ENCODE measurements at regions not wholly inside any gene's neighbourhood (a gene's known extent, or its start where the extent isn't known, plus 50 kb on each side); places are given as distances from the start of the nearest gene placed in this dataset.

DNA sequence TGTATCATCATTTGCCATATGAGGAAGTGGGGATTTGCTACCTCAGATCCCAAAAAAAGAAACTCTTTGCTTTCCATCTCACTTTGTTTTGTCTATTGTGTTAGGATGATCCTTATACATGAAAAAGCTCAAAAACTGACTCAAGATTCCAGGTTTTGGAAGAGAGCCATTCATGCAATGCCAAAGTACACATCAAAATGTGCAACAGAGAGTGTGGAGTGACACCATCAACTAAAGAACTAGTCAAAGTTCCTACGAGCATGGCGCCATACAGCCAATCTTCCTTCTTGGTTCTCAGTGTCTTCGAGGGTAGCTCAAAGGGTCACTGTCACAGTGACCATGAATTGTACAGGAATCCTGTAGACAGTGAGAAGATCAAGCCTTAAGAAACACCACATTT, 255.8 kb upstream of the SASH1 start:
- no peak for FAIRE-seq
- no peaks in the 10 kb centered on the region for H3K27me3 ChIP-seq (ENCODE audit: control insufficient read depth, insufficient read depth, low read length)
- H3K36me3 ChIP-seq (ENCODE audit: control insufficient read depth, insufficient read depth, low read length) = no peaks in the 10 kb centered on the region

GRCh38 chr6:148087659-148088058, 255.0 kb upstream of the SASH1 start:
- Histone ChIP-seq H3K27me3 (ENCODE audit: control insufficient read depth, insufficient read depth, low read length) (no peaks in the 10 kb centered on the region), H3K36me3 (ENCODE audit: control insufficient read depth, insufficient read depth, low read length) (no peaks in the 10 kb centered on the region), H3K4me3 (ENCODE audit: low read depth, low read length) (no peak overlapping the region)
- DNase-seq (ENCODE audit: low read depth) (no peak), FAIRE-seq (no peak)
- no peak for TF ChIP-seq CTCF (IDR thresholded peaks at IDR 0.05; ENCODE audit: insufficient read depth, low read length, severe bottlenecking)

More for the DNA sequence above, 255.8 kb upstream of the SASH1 start:
- no peak overlapping the region for H3K4me3 ChIP-seq (ENCODE audit: low read depth, low read length)
- DNase-seq (ENCODE audit: low read depth) = no peak
- no peak for TF ChIP-seq CTCF (IDR thresholded peaks at IDR 0.05; ENCODE audit: insufficient read depth, low read length, severe bottlenecking)

GRCh38 chr6:148090326-148090725, 252.3 kb upstream of the SASH1 start:
- DNase-seq (ENCODE audit: low read depth) (no peak), FAIRE-seq (no peak)
- Histone ChIP-seq H3K4me3 (ENCODE audit: low read depth, low read length) (no peak overlapping the region), H3K36me3 (ENCODE audit: control insufficient read depth, insufficient read depth, low read length) (no peaks in the 10 kb centered on the region), H3K27me3 (ENCODE audit: control insufficient read depth, insufficient read depth, low read length) (no peaks in the 10 kb centered on the region)
- TF ChIP-seq CTCF (IDR thresholded peaks at IDR 0.05; ENCODE audit: insufficient read depth, low read length, severe bottlenecking) = no peak

- Histone ChIP-seq H3K4me3 (ENCODE audit: low read depth, low read length) (no peak overlapping the region), H3K27me3 (ENCODE audit: control insufficient read depth, insufficient read depth, low read length) (no peaks in the 10 kb centered on the region), H3K36me3 (ENCODE audit: control insufficient read depth, insufficient read depth, low read length) (no peaks in the 10 kb centered on the region)
- TF ChIP-seq CTCF (IDR thresholded peaks at IDR 0.05; ENCODE audit: insufficient read depth, low read length, severe bottlenecking) = no peak
- FAIRE-seq (no peak), DNase-seq (ENCODE audit: low read depth) (no peak)
Measured at GRCh38 chr6:148091394-148091793, 251.2 kb upstream of the SASH1 start.

DNA sequence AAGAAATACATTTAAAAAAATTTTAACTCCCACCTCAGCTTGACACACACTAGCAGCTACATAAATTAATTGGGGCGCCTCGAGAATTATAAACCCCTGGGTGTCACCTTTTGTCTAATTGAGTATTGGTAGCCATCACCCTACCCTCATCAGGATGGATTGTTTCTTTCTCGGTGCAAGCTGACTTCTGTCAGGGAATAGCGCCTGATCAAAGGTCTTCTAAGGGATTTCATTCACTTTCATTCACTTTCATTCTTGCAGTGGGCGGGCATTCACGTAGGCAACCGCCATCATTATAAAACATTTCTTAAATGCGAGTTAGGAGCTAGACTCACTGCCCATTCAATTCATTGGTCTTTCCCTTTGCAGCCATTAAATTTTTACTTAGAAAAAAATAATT, 239.2 kb upstream of the SASH1 start:
- no peak for TF ChIP-seq CTCF (IDR thresholded peaks at IDR 0.05; ENCODE audit: insufficient read depth, low read length, severe bottlenecking)
- H3K27me3 ChIP-seq (ENCODE audit: control insufficient read depth, insufficient read depth, low read length) = no peaks in the 10 kb centered on the region
- no peak overlapping the region for H3K4me3 ChIP-seq (ENCODE audit: low read depth, low read length)
- DNase-seq (ENCODE audit: low read depth) = no peak
- FAIRE-seq = no peak
- H3K36me3 ChIP-seq (ENCODE audit: control insufficient read depth, insufficient read depth, low read length) = no peaks in the 10 kb centered on the region

GRCh38 chr6:148104131-148104530, 238.5 kb upstream of the SASH1 start:
- DNase-seq (ENCODE audit: low read depth) (no peak), FAIRE-seq (no peak)
- H3K27me3 ChIP-seq (ENCODE audit: control insufficient read depth, insufficient read depth, low read length) = no peaks in the 10 kb centered on the region
- no peak for TF ChIP-seq CTCF (IDR thresholded peaks at IDR 0.05; ENCODE audit: insufficient read depth, low read length, severe bottlenecking)
- no peak overlapping the region for H3K4me3 ChIP-seq (ENCODE audit: low read depth, low read length)
- no peaks in the 10 kb centered on the region for H3K36me3 ChIP-seq (ENCODE audit: control insufficient read depth, insufficient read depth, low read length)

Data from bronchial epithelial cell (primary cell).